ENCODE measurements at regions not wholly inside any gene's neighbourhood (a gene's known extent, or its start where the extent isn't known, plus 50 kb on each side); places are given as distances from the start of the nearest gene placed in this dataset.

DNA sequence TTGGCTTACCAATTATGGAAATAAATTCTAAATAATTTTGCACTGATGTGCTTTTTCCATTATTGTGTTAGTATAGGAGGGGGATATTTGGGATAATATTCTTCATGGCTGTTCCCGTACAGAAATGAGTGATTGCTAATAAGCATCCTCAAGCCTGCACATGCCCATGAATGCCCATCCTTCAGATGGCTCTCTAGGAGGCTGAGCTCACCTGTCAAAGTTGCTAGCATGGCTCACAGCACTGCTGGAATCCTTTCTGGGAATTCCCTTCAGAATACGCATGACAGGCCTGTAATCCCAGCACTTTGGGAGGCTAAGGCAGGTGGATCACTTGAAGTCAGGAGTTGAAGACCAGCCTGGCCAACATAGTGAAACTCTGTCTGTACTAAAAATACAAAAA lies 124.1 kb downstream of the NXNL2 start:
- DNase-seq: no peak

DNA sequence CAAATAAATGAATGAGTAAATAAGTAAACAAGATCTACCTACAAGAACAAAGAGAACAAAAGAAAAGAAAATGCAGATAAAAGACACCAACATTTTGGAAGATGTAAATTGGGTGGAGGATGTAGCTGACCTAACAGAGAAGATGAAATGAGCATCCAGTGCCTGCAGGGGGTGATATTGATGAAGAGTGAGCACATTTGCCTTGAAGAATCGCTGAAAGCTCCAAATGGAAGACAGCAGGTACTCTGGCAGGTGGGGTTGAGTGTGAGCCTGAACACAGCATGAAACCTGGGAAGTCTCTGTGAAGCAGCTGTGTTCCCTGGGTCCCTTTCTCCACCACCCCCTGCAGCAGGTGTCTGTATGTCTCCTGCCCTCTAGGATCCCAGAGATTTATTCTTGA lies 125.6 kb downstream of the NXNL2 start:
- no peak for DNase-seq

DNA sequence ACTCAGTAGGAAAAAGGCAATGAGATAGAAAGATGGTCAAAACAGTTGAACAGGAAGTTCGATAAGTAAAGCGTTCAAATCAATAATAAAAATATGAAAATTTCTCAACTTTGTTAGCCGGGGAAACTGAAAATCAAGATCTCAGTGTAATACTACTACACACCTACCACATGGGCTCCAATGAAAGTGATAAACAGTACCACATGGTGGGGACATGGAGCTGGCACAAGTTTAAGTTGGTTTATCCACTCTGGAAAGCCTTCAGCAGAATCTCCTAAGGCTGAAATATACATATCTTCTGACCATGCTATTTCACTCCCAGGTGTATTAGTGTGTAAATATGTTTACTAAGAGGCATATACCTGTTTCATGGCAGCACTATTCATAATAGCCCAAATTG lies 126.8 kb downstream of the NXNL2 start:
- DNase-seq: no peak

DNA sequence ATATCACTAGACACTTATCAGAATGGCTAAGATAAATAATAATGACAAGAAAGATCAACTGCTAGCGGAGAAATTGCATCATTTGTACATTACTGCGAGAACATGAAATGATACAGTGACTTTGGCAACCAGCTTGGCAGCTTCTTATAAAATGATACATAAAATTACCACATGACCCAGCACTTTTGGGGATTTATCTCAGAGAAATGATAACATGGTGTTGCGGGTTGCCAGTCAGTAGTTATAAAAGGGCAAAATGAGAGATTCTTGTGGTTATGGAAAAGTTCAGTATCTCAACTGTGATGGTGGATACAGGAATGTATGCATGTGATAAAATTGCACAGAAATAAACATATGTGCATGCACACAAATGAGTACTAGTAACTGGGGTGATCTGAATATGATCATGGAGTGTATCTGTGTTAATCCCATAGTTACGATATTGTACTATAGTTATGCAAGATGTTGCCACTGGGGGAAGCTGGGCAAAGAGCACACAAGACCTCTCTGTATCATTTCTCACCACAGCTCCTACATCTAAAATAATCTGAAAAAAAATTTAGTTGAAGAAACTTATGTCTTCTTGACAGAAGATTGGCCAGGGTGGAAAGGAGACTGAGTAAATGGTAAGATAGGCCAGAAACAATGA lies 128.9 kb downstream of the NXNL2 start:
- no peak for DNase-seq

DNA sequence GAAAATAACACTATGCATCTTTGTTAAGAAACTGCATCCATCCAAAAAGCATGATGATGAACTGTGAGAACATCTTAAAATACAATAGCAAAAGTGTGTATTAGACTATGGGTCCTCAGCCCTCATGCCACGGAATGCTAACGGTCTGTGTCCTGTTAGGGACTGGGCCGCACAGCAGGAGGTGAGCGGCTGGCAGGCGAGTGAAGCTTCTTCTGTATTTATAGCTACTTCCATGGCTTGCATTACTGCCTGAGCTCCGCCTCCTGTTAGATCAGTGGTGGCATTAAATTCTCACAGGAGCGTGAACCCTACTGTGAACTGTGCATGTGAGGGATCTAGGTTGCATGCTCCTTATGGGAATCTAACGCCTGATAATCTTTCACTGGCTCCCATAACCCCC lies 129.8 kb downstream of the NXNL2 start:
- no peak for DNase-seq

DNA sequence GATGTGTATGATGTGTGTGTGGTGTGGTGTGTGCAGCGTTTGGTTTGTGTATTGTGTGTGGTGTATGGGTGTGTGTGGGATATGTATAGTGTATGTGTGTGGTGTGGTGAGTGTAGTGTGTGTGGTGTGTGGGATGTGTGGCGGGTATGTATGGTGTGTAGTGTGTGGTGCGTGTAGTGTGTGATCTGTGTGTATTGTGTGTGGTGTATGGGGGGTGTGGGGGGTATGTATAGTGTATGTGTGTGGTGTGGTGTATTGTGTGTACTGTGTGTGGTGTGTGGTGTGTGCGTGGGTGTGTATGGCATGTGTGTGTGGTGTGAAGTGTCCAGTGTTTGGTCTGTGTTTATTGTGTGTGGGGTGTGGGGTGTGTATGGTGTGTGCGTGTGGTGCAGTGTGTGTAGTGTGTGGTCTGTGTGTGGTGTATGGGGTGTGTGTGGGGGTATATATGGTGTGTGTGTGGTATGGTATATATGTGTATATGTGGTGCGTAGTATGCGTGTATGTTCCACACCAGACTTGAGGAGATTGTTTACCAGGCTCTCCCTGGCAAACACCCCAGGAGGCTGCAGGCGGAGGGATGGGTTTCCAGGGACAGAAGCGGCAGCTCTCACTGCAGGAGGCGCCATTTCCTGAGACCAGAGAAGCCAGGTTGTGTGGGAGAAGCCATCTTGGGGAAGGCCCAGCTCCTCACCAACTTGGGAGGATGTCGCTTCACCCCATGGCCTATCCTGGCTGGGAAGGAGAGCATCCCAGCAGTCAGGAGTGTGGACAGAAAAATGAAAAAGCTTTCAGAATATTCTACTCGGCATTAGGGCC lies 138.1 kb downstream of the NXNL2 start:
- DNase-seq: no peak

DNA sequence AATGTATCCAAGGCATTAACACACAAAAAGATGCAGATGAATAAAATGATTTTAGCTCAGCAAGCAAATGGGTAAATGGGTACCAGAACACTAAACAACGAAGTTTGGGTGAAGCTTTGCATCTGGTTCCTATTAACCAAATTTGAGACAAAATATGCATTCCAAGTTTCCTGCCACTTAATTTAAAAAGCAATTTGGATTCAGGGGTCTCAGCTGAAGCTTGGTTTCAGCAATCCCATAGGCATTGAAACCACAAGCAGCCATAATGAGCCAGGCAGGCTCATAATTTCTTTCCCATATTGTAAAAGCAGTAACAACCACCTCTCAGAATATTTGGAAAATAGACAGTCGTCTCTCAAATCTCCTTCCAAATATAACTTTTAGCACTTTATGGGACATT lies 138.9 kb downstream of the NXNL2 start:
- no peak for DNase-seq

DNA sequence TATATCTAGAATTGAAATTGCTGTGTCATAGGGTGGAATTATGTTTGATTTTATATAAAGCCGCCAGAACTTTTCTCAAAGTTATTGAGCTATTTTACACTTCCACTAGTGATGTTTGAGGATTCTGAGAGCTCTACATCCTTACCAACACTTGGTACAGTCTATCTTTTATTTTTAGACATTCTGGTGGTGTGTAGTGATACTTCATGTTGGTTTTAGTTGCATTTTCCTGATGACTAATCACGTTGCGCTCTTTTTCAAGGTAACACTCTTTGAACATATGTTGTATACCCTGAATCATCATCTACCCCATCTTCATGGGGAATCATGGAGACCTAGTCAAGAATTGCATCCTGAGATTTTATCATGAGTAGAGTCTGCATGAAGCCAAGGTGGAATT lies 141.7 kb downstream of the NXNL2 start:
- DNase-seq: no peak

DNA sequence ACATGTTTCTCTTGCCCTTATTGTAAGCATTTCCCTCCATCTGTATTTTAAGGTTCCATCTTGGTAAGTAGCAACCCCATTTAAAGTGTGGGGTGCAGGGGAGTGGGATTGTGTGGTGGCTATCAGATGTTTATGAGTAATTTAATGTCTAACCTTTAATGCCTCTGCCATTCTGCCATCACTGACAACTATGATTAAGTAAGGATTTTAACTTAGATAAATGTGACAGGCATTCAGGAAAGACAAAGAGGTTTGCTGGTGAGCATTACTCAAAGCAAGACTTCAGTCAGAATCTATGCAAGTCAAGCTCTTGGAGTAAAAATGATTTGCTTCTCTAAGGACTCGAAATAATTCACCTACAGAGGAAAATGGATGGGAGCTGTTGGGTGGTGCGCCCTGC lies 143.0 kb downstream of the NXNL2 start:
- no peak for DNase-seq

DNA sequence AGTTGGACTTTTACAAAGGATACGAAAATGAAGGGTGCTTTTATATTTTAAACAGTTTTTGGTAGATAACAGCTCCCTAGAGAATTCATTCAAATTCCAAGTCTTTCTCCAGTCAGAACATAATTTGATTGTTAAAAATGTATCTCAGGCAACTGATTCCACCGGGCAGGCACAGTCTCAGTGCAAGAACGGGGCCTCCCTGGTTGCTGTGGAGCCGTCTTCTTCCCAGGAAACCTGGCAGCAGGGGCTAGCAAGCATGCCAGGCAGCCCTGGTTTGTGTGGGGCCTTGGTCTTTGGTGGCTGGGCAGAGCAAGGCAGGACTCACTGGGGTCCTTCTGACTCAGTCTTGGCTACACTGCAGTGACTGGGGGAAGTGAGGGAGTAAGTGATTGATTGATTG lies 143.5 kb downstream of the NXNL2 start:
- no peak for DNase-seq

DNA sequence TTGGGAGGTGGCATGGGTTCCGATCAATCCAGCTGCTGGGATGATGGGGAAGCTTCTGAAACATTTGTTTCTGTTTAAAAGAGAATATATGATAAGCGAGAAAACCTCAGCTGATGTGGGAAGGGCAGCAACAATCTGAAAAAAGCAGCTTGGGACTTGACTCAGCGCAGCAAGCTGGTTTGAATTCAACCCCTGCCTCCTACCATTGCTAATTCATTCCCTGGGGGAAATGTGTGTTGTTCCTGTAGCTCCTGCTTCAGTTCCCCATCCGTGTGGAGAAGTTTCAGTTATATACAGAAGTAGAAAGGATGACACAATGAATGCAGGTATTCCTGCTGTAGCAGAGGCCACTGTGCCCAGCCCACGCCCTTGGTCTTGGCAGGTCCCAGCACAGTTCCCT lies 145.1 kb downstream of the NXNL2 start:
- DNase-seq: no peak

DNA sequence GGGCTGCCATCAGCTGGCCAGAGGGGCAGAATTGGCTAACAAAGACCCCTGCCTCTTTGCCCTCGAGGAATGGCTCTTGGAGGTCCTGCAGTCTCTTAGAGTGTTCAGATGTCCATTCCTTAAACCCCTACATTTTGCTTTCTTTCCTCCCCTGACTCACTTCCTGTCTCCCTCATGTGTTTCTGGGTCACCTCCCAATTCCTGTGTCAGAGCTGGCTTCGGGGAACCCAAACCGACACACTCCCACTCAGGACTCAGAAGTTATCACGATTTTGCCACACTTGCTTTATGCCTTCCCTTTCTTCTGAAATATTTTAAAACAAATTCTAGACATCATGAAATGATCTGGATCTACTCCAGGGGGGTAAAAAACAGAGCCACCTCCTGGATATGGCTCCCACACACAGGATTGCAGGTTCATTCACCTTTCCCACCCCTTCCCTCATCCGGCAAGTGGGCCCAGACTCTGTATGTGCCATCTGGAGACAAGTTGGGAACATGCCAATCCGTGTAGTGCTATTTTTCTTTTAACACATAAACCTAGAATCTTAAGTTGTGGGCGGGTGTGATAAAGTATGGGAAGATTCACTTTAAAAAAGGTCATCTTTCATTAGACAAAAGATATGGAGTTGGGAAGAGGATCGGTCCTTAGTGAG lies 145.7 kb downstream of the NXNL2 start:
- DNase-seq: no peak

DNA sequence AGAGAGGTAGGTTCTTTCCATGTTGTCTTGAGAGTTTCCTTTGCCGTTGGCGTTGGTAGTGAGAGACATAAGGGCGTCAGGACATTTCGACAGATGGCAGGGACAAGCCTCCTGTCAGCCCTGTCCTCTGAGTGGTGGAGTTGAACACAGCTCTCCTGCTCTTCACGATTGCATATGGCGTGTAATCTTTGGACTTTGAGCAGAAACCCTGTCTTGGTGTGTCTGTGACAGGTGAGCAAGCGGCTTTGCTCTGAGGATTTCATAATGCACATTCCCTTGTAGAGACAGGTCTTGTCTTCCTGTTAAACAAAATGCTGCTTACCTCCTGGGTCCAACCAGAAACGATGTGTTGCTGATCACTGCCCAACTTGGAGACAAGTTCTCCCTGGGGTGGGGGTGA lies 146.5 kb downstream of the NXNL2 start:
- DNase-seq: no peak

DNA sequence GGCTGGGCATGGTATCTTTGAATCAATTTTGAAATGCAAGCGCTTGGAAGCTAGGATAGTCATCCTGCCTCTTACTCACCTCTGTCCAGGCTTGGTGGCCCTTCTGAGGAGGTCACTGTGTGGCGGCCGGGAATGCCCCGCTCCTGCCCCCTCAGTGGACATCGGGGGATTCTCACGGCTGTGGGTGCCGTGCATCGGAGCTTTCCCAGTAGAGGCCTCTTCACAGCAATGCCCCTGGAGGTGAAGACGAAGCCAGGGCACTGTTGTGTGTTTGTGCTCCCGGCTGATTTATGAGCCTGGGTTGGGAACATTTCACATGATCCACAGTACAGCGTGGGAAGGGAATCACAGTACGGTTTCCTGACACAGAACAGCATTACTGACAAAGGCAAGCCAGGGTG lies 147.5 kb downstream of the NXNL2 start:
- DNase-seq: no peak

DNA sequence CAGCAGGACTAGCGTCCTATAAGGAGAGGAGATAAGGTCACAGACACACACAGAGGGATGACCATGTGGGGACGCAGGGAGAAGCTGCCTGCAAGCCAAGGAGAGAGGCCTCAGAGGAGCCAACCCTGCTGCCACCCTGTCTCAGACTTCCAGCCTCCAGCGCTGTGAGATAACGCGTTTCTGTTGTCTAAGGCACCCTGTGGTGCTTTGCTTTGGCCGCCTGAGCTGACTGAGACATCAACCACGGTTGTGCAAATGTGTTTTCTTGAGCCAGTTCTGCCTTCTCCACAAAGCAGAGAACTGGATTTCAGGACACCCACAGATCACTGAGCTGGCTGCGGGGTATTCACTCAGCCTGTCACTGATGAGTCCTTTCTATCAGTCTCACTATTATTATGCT lies 149.1 kb downstream of the NXNL2 start:
- no peak for DNase-seq

DNA sequence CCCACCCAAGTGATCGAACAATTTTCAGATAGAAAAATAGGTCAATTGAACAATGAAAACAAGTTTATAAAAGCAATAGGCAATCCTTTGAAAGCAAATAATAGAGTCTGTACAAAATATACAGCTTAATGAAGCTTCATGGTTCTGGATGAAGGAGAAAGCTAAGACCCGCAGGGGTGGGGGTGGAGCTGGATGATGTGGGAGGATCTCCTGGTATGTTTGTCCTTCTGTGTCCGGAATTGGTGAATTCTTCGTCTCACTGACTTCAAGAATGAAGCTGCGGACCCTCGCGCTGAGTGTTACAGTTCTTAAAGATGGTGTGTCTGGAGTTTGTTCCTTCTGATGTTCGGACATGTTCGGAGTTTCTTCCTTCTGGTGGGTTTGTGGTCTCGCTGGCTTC lies 149.9 kb downstream of the NXNL2 start:
- no peak for DNase-seq

DNA sequence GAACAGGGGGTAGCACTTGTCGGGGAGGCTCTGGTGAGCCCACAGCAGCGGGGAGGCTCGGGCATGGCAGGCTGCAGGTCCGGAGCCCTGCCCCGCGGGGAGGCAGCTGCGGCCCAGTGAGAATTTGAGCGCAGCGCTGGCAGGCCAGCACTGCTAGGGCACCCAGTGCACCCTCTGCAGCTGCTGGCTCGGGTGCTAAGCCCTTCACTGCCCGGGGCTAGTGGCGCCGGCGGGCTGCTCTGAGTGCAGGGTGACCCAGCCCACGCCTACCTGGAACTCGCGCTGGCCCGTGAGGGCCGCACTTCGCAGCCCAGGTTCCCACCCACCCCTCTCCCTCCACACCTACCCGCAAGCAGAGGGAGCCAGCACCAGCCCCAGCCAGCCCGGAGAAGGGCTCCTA lies 151.0 kb downstream of the NXNL2 start:
- DNase-seq: no peak

DNA sequence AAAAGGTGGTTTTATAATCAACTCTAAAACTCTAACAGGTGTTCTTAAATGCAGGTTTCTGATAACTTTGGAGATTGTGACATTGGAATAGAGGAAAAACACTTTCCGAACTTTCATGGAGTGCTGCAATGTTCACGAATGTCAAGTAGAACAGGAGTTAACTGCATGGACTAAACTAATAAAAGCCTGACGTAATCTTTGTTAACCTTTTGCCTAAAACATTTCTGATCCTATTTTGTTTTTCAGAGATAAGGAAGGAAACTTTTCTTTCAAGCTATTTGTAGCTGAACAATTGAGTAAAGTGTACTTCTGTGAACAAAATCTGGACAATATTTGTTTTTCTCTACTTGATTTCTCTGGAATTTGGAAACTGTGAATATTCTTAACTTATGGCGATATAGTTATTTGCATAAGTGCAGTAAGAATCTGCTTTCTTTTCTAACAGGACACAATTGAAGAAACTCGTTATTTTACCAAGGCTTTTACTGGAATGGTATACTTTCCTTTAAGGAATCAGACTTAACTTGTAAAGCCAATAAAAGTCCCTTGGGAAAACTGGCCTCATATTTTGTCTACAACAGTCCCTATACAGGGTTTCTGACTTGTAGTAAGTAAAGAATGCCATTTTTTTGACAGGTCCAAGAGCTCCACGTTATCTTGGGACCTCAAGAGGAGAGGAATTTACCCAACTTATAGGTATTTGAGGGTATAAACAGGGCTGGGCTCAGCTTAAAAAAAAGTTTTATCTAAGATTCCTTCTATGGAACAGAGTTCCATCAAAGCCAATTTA lies 154.7 kb downstream of the NXNL2 start:
- no peak for DNase-seq

DNA sequence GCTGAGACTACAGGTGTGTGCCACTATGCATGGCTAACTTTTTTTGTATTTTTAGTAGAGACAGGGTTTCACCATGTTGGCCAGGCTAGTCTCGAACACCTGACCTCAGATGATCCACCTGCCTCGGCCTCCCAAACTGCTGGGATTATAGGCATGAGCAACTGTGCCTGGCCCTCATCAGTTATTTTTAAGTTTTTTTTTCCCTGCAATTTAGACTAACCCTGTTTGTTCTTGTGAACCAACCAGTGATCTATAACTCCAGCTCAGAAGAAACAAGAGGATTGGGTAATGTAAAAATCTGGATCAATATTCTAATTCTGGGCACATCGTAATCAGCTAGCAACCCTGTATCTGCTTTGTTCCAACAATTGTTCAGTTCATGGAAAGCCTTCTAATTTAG lies 155.7 kb downstream of the NXNL2 start:
- DNase-seq: no peak

DNA sequence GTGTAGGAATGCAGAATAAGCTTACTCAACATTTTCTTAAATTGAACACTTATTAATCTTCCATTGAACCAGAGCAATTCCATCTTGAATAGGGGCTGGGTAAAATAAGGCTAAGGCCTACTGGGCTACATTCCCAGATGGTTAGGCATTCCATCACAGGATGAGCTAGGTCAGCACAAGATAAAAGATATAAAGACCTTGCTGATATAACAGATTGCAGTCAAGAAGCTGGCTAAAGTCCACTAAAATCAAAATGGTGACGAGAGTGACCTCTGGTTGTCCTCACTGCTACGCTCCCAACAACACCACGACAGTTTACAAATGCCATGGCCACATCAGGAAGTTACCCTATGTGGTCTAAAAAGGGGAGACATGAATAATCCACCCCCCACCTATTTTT lies 156.1 kb downstream of the NXNL2 start:
- no peak for DNase-seq

DNA sequence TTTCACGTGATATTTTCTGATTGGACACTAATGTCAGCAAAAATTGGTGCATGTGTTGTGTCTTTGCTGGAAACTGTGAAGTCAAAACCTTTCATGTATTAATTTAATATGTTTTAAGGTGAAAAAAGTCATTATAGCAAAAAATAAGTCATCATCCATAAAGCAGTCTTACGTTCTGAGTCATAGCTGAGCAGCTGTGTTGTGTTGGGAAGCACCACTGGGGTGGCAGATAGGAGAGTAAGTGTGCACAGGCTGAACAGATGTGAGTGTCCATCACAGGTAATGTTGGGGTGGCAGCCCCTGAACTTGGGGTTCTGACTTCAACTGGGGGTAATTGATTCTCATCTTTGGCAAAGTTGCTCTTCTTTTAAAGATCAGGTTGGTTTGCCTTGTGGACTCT lies 156.8 kb downstream of the NXNL2 start:
- DNase-seq: no peak

DNA sequence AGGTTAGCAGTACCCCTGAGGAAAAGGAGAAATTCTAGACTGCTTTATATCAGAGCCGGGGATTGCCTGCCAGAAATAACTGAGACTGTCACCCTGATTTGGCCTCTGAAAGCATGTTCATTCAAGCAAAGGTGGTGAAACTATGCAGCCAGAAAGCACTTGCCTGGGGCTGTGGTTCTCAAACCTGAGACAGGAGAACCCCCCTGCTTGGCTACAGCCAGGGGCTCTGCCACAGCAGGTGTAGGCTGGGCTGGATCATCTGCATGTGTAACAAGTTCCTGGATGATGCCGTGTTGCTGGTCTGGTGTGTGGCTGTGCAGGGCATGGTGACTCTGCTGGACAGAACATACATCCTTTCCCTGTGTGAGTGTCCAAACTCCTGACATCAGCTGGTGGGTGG lies 157.8 kb downstream of the NXNL2 start:
- no peak for DNase-seq

DNA sequence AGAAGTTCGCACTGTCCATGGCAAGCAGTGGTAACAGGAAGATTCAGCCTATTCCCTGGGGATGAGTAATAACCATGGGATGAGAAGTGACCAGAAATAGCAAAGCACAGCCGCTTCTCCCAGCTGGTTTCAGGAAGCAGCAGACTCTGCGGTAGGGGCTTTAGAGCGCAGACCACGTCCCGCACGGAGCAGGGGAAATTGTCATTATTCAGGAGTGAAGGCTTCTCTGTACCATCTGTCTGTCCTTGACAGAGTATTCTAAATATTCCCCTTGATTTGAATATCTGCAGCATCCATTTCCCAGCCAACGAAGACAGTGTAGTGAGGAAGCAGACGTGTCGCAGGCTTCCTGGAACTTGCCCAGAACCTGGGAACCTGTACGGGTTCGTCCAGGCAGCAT lies 159.6 kb downstream of the NXNL2 start:
- no peak for DNase-seq

DNA sequence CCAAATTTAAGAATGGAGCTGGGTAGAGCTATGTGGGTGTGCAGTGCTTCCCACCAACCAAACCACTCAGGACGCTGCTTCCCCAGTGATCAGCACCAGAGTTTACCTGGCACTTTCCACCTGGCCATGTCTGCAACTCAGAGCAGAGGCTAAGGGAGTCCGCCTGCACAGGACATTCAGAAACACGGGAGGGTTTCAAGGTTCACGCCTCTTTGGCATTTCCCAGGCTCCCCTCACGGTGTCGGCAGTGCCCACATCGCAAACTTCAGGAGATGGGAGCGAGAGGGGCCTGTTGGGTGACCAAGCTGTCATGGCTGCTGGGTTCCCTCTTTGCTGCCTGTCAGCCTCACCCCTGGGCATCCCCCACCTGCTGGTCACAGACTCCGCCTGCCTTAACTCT lies 161.5 kb downstream of the NXNL2 start:
- DNase-seq: no peak

All from COR-L47 (cell line).